A549 (cell line): ENCODE measurements at regions not wholly inside any gene's neighbourhood (a gene's known extent, or its start where the extent isn't known, plus 50 kb on each side); places are given as distances from the start of the nearest gene placed in this dataset.

Experiments
- ATAC-seq, 2 experiments: fragments of 200-7000 bp in 1 of 2; fragments of >200 bp in 1 of 2; cut with Nextera tagmentation in 1 of 2; cut with Tn5 transposase in 1 of 2; 3 replicates each; pipeline versions ENCODE4 v1.8.0 to v1.9.1; 2018 to 2020; ENCODE audit warnings: mild to moderate bottlenecking in 1 of 2, moderate library complexity in 1 of 2
- CTCF ChIA-PET: fragments of 300-600 bp; sonication (Branson Sonifier 250); formaldehyde crosslinking; extraction: SDS; loops from one replicate; lab custom pipeline; 2021; ENCODE audit warnings: antibody characterized with exemption, inconsistent platforms; lab: Yijun Ruan, JAX
- POLR2A ChIA-PET: fragments of 350-600 bp; formaldehyde crosslinking; extraction: SDS; loops from one replicate; lab custom pipeline; 2021; ENCODE audit warnings: antibody characterized with exemption, inconsistent platforms; lab: Yijun Ruan, JAX
- DNase-seq, 2 experiments: peaks; one replicate each; pipeline versions ENCODE4 v3.0.0 to v3.0.0-alpha.2; 2011 to 2016; ENCODE audit warnings: low read depth in 1 of 2, low spot score in 1 of 2
- FAIRE-seq: peaks from 2 replicates; lab custom pipeline; 2011; peaks lifted over from hg19 to GRCh38; lab: Jason Lieb, UNC
- H3K27ac ChIP-seq, 2 experiments: fragments of >200 bp; sonication (Bioruptor Twin); formaldehyde crosslinking; 3 replicates each; pipeline ENCODE4 v1.5.1; 2016 to 2017
- H3K4me1 ChIP-seq: fragments of >200 bp; sonication (Bioruptor Twin); formaldehyde crosslinking; 3 replicates; pipeline ENCODE4 v1.6.1; 2016
- H3K4me2 ChIP-seq: fragments of >200 bp; sonication (Bioruptor Twin); formaldehyde crosslinking; 3 replicates; pipeline ENCODE4 v1.6.1; 2016
- H3K4me3 ChIP-seq: fragments of >200 bp; sonication (Bioruptor Twin); formaldehyde crosslinking; 3 replicates; pipeline ENCODE4 v1.5.1; 2016
- H3K9me3 ChIP-seq: fragments of >200 bp; sonication (Bioruptor Twin); formaldehyde crosslinking; 3 replicates; pipeline ENCODE4 v1.6.1; 2016
- BCL3 ChIP-seq: fragments of >200 bp; sonication (Bioruptor Twin); formaldehyde crosslinking; IDR thresholded peaks from 3 replicates; pipeline ENCODE4 v1.6.1; 2016
- CTCF ChIP-seq: fragments of >200 bp; sonication (Bioruptor Twin); formaldehyde crosslinking; IDR thresholded peaks from 3 replicates; pipeline ENCODE4 v1.5.1; 2016
- EHMT2 ChIP-seq: fragments of 200-600 bp; sonication (generic); IDR thresholded peaks from 2 replicates; pipeline ENCODE4 v1.6.1; 2016; ENCODE audit warnings: antibody characterized with exemption, low read depth, mild to moderate bottlenecking, moderate library complexity
- EP300 ChIP-seq, 2 experiments: fragments of >200 bp; sonication (Bioruptor Twin); formaldehyde crosslinking; IDR thresholded peaks; 2 replicates in 1 of 2; 3 replicates in 1 of 2; pipeline ENCODE4 v1.6.1; 2016 to 2017
- FOSB ChIP-seq: fragments of 250-450 bp; sonication (Bioruptor Pico); IDR thresholded peaks from 2 replicates; pipeline ENCODE4 v1.5.0; 2020; ENCODE audit warnings: mild to moderate bottlenecking, moderate library complexity
- GATA3 ChIP-seq: IDR thresholded peaks from 2 replicates; pipeline ENCODE4 v1.6.1; 2012; ENCODE audit warnings: borderline replicate concordance
- HDAC2 ChIP-seq: fragments of 200-600 bp; sonication (generic); IDR thresholded peaks from 2 replicates; pipeline ENCODE4 v1.6.1; 2016
- HEYL ChIP-seq: fragments of 250-450 bp; sonication (Bioruptor Pico); IDR thresholded peaks from 2 replicates; pipeline ENCODE4 v1.8.0; 2021; ENCODE audit warnings: mild to moderate bottlenecking, moderate library complexity
- KDM1A ChIP-seq: fragments of 200-600 bp; sonication (generic); IDR thresholded peaks from 2 replicates; pipeline ENCODE4 v1.6.1; 2016; ENCODE audit warnings: low read depth, mild to moderate bottlenecking
- MAFK ChIP-seq: fragments of 450-650 bp; IDR thresholded peaks from 2 replicates; pipeline ENCODE4 v1.6.1; 2014; ENCODE audit not compliant: partially characterized antibody
- POLR2A ChIP-seq: IDR thresholded peaks from 2 replicates; pipeline ENCODE4 v1.6.1; 2012; ENCODE audit warnings: mild to moderate bottlenecking, low read length
- RAD21 ChIP-seq, 2 experiments: fragments of >200 bp in 1 of 2; sonication (Bioruptor Twin) in 1 of 2; formaldehyde crosslinking in 1 of 2; IDR thresholded peaks in 1 of 2; conservative IDR thresholded peaks in 1 of 2; 2 replicates in 1 of 2; 3 replicates in 1 of 2; pipeline ENCODE4 v1.6.1; 2012 to 2018; ENCODE audit warnings: inconsistent platforms in 1 of 2
- SMC3 ChIP-seq: fragments of >200 bp; sonication (Bioruptor Twin); formaldehyde crosslinking; IDR thresholded peaks from 3 replicates; pipeline ENCODE4 v1.6.1; 2018; ENCODE audit warnings: inconsistent platforms
- SREBF2 ChIP-seq: fragments of 450-650 bp; IDR thresholded peaks from 2 replicates; pipeline ENCODE4 v1.6.1; 2014; ENCODE audit warnings: mild to moderate bottlenecking, moderate library complexity
- ZC3H11A ChIP-seq: fragments of 450-650 bp; IDR thresholded peaks from 2 replicates; pipeline ENCODE4 v1.6.1; 2014; ENCODE audit warnings: antibody characterized with exemption, mild to moderate bottlenecking
- ZSCAN20 ChIP-seq: fragments of 250-450 bp; sonication (Bioruptor Pico); IDR thresholded peaks from 2 replicates; pipeline ENCODE4 v1.8.0; 2022; ENCODE audit warnings: mild to moderate bottlenecking, moderate library complexity
- WGBS: methylation state at CpG from one replicate; pipeline ENCODE4 v1.1.6; 2017; ENCODE audit errors: missing lambda C conversion rate; 5-methylcytosine and 5-hydroxymethylcytosine counted together

- ChIA-PET POLR2A (no interaction called here), CTCF (no interaction called here)
- FAIRE-seq (no peak), ATAC-seq (no peak), DNase-seq (peak in 1 of 2 experiments; percentile 1)
- H3K9me3 ChIP-seq = no peaks in the 10 kb centered on the region
- no peak overlapping the region for H3K4me3 ChIP-seq
- no peaks in the 10 kb centered on the region for H3K4me1 ChIP-seq
- TF ChIP-seq ZSCAN20 (CRISPR knock-in tag) (no peak), EP300 (IDR thresholded peaks at IDR 0.05) (no peak), FOSB (no peak), ZC3H11A (no peak), SREBF2 (no peak), EHMT2 (no peak)
- WGBS = 2% methylated on average over 3 of the region's 3 CpGs
- H3K27ac ChIP-seq = no peak overlapping the region
- no peak overlapping the region for H3K4me2 ChIP-seq
Observed at GRCh38 chr6:50120300-50120699, 70.6 kb upstream of the DEFB112 start.

GRCh38 chr6:50123688-50124087 is 74.0 kb upstream of the DEFB112 start:
- no peak overlapping the region for H3K27ac ChIP-seq
- ATAC-seq (no peak), DNase-seq (no peak), FAIRE-seq (no peak)
- no peak overlapping the region for H3K4me3 ChIP-seq
- no peaks in the 10 kb centered on the region for H3K9me3 ChIP-seq
- no peaks in the 10 kb centered on the region for H3K4me1 ChIP-seq
- ChIA-PET CTCF (no interaction called here), POLR2A (no interaction called here)
- no peak overlapping the region for H3K4me2 ChIP-seq
- TF ChIP-seq BCL3 (no peak), MAFK (peak; percentile 72), POLR2A (no peak), FOSB (no peak)

- POLR2A ChIA-PET = no interaction called here
- no peak for TF ChIP-seq HEYL (CRISPR knock-in tag)
- TF ChIP-seq HDAC2 = no peak
- TF ChIP-seq EP300 (IDR thresholded peaks at IDR 0.05) = no peak
- Histone ChIP-seq H3K4me3 (no peak overlapping the region), H3K9me3 (no peaks in the 10 kb centered on the region), H3K4me1 (no peaks in the 10 kb centered on the region), H3K4me2 (no peak overlapping the region), H3K27ac (no peak overlapping the region)
- ATAC-seq = no peak
- 4% methylated on average over 2 of the region's 2 CpGs for WGBS
- no peak for DNase-seq
- CTCF ChIA-PET = no interaction called here
- FAIRE-seq = no peak
Observed at GRCh38 chr6:50124572-50124971, 74.8 kb upstream of the DEFB112 start.

GRCh38 chr6:50128420-50129005 is 78.8 kb upstream of the DEFB112 start:
- no peak for FAIRE-seq
- no peak overlapping the region for H3K27ac ChIP-seq
- DNase-seq = peak in 1 of 2 experiments; percentile 1
- 6% methylated on average over 2 of the region's 2 CpGs for WGBS
- POLR2A ChIA-PET = no interaction called here
- H3K4me3 ChIP-seq = no peak overlapping the region
- peak; percentile 27; the same call in 1 of the 3 replicates for TF ChIP-seq SMC3
- TF ChIP-seq KDM1A = no peak
- TF ChIP-seq CTCF = peak; percentile 51
- peak; percentile 34 to 61 for TF ChIP-seq RAD21 (conservative IDR thresholded peaks at IDR 0.05 in 1 of 2, IDR thresholded peaks at IDR 0.05 in 1 of 2)
- ATAC-seq = no peak
- H3K4me2 ChIP-seq = no peak overlapping the region
- CTCF ChIA-PET = interaction anchor here (1.0 kb wide), 1 partner anchor 31 kb away, joined by 3 read pairs; no protein-coding TSS in a partner anchor
- no peaks in the 10 kb centered on the region for H3K4me1 ChIP-seq
- H3K9me3 ChIP-seq = no peaks in the 10 kb centered on the region

GRCh38 chr6:50135968-50136367 is 86.2 kb upstream of the DEFB112 start:
- H3K4me2 ChIP-seq = no peak overlapping the region
- WGBS = 0% methylated on average over 1 of the region's 1 CpG
- DNase-seq (no peak), ATAC-seq (no peak), FAIRE-seq (no peak)
- CTCF ChIA-PET = no interaction called here
- TF ChIP-seq EHMT2 = no peak
- no peak for TF ChIP-seq HDAC2
- TF ChIP-seq ZSCAN20 (CRISPR knock-in tag) = no peak
- no peak for TF ChIP-seq HEYL (CRISPR knock-in tag)
- no peak for TF ChIP-seq GATA3
- TF ChIP-seq BCL3 = no peak
- H3K27ac ChIP-seq = no peak overlapping the region
- POLR2A ChIA-PET = no interaction called here
- no peaks in the 10 kb centered on the region for H3K9me3 ChIP-seq
- H3K4me1 ChIP-seq = no peaks in the 10 kb centered on the region
- no peak overlapping the region for H3K4me3 ChIP-seq
